Stomach (tissue), 8 donors: ENCODE measurements at regions not wholly inside any gene's neighbourhood (a gene's known extent, or its start where the extent isn't known, plus 50 kb on each side); places are given as distances from the start of the nearest gene placed in this dataset.

ENCODE experiments used
- DNase-seq, 2 donors: peaks; one replicate each; pipeline versions ENCODE4 v3.0.0 to v3.0.0-alpha.2; 2013 to 2019
- H3K27ac ChIP-seq, 5 donors: fragments of 200-600 bp in 4 of 5; sonication (generic) in 4 of 5; one replicate each; pipeline ENCODE4 v1.5.1; 2013 to 2019; ENCODE audit warnings: mild to moderate bottlenecking in 1 of 5, moderate library complexity in 1 of 5
- H3K27me3 ChIP-seq, 3 donors: fragments of 200-600 bp; sonication (generic); one replicate each; pipeline ENCODE4 v1.5.1; 2017 to 2019; ENCODE audit warnings: mixed run types in 1 of 3
- H3K36me3 ChIP-seq, 4 donors: fragments of 200-600 bp; sonication (generic); 1 replicate in 3 of 4; 2 replicates in 1 of 4; pipeline ENCODE4 v1.5.1; 2016 to 2019
- H3K4me1 ChIP-seq, 4 donors: fragments of 200-600 bp; sonication (generic); one replicate each; pipeline ENCODE4 v1.5.1; 2016 to 2019
- H3K4me3 ChIP-seq, 4 donors: fragments of 200-600 bp; sonication (generic) in 3 of 4; one replicate each; pipeline ENCODE4 v1.5.1; 2016 to 2019; ENCODE audit warnings: mild to moderate bottlenecking in 1 of 4
- H3K9me3 ChIP-seq, 4 donors: fragments of 200-600 bp; sonication (generic); one replicate each; pipeline ENCODE4 v1.5.1; 2016 to 2019
- CTCF ChIP-seq, 7 experiments: fragments of 450-650 bp in 4 of 7; fragments of 200-600 bp in 3 of 7; sonication (generic) in 3 of 7; IDR thresholded peaks; one replicate each; pipeline ENCODE4 v1.5.1; 2016 to 2019; ENCODE audit warnings: antibody characterized with exemption in 7 of 7, control low read depth in 2 of 7, mild to moderate bottlenecking in 1 of 7
- EP300 ChIP-seq: sonication (generic); formaldehyde crosslinking; IDR thresholded peaks from one replicate; pipeline ENCODE4 v1.6.1; 2017; ENCODE audit warnings: antibody characterized with exemption
- POLR2A ChIP-seq, 4 donors: fragments of 450-650 bp; IDR thresholded peaks; one replicate each; pipeline ENCODE4 v1.6.1; 2016; ENCODE audit warnings: antibody characterized with exemption in 4 of 4, control low read depth in 2 of 4, mild to moderate bottlenecking in 1 of 4, moderate library complexity in 1 of 4
- POLR2AphosphoS5 ChIP-seq, 3 donors: sonication (generic); formaldehyde crosslinking; IDR thresholded peaks; one replicate each; pipeline ENCODE4 v1.6.1; 2016; ENCODE audit warnings: antibody characterized with exemption in 3 of 3
- WGBS, 5 donors: extraction: QIAGEN DNeasy Blood & Tissue Kit in 3 of 5; methylation state at CpG; one replicate each; pipeline versions ENCODE4 v1.1.5 to v1.1.7; 2013 to 2018; 5-methylcytosine and 5-hydroxymethylcytosine counted together
- intact Hi-C: fragments of 100-400 bp; cut with DNase I; formaldehyde crosslinking; loops from one replicate; pipeline ENCODE4 v1.15.1; 2023; ENCODE audit warnings: low total_unique reads
- donor health status: healthy with polysubstance abuse.
- donor health status: Bipolar disorder and iron deficiency.
- donor health status: healthy.

DNA sequence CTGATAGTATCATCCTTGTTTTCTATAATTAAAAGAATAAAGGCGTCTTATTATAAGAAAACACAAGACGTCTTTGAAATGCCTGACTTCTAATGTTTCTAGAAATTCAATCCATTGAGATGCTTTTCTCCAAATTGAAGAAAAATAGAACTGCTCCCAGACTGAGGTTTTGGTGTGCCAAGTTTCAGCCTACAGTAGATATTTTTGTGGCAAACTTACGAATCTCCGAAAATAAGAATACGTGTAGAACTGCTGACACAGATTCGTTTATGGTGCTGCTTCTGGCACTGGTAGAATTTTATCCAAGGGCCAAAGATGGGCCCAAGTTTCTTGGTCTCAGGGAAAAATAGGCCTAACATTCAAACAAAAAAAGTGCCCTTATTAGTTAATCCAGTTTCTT lies 554.5 kb upstream of the NR5A2 start:
- WGBS, 5 donors = 85 to 92% (median 90%) methylated on average over 6 of the region's 6 CpGs
- Histone ChIP-seq H3K27ac (no peak overlapping the region), H3K4me1 (no peaks in the 10 kb centered on the region), H3K27me3 (no peaks in the 10 kb centered on the region), H3K4me3 (no peak overlapping the region), H3K9me3 (no peaks in the 10 kb centered on the region), H3K36me3 (no peaks in the 10 kb centered on the region)
- no peak for DNase-seq
- intact Hi-C loops = no loop called here
- no peak for TF ChIP-seq POLR2AphosphoS5 (IDR thresholded peaks at IDR 0.05)
- TF ChIP-seq EP300 = no peak
- TF ChIP-seq CTCF (IDR thresholded peaks at IDR 0.05) = no peak
- TF ChIP-seq POLR2A (IDR thresholded peaks at IDR 0.05) = no peak

DNA sequence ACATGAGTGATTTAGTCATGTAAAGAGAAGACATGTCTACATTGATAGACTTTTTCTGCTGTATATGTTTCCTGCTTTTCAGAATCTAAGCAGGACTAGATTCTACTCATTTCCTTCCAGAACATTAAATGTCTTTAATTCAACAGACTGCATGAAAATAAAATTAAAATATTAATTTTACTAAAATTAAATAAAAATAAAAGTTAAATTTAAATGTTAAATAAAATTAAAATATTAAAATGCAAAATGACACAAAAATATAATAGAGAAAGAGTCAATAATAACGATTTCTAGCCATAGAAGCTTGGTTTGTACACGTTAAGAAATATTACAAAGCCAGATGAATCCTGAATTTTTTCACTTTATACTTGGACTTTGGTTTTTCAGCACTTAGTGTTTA lies 552.8 kb upstream of the NR5A2 start:
- TF ChIP-seq POLR2AphosphoS5 (IDR thresholded peaks at IDR 0.05) (no peak), EP300 (no peak), CTCF (IDR thresholded peaks at IDR 0.05) (no peak), POLR2A (IDR thresholded peaks at IDR 0.05) (no peak)

GRCh38 chr1:199482426-199482825 lies 545.1 kb upstream of the NR5A2 start:
- no peak for TF ChIP-seq EP300
- no peak for TF ChIP-seq POLR2AphosphoS5 (IDR thresholded peaks at IDR 0.05)
- TF ChIP-seq CTCF (IDR thresholded peaks at IDR 0.05) = no peak
- no peak for TF ChIP-seq POLR2A (IDR thresholded peaks at IDR 0.05)
- H3K4me1 ChIP-seq = no peaks in the 10 kb centered on the region
- H3K36me3 ChIP-seq = no peaks in the 10 kb centered on the region
- peaks cover 0 to 4% (median 0%) of the 10 kb centered on the region in 4 donors for H3K9me3 ChIP-seq
- intact Hi-C loops = no loop called here
- no peak overlapping the region for H3K27ac ChIP-seq
- H3K27me3 ChIP-seq = no peaks in the 10 kb centered on the region
- 73 to 83% (median 82%) methylated on average over 4 of the region's 4 CpGs for WGBS, 5 donors
- H3K4me3 ChIP-seq = no peak overlapping the region
- DNase-seq = no peak

More for the DNA sequence above, 552.8 kb upstream of the NR5A2 start:
- H3K4me3 ChIP-seq = no peak overlapping the region
- H3K9me3 ChIP-seq = no peaks in the 10 kb centered on the region
- no peaks in the 10 kb centered on the region for H3K4me1 ChIP-seq
- DNase-seq = no peak
- no peaks in the 10 kb centered on the region for H3K36me3 ChIP-seq
- intact Hi-C loops = no loop called here
- no peak overlapping the region for H3K27ac ChIP-seq
- 43 to 76% (median 71%) methylated on average over 2 of the region's 2 CpGs for WGBS, 5 donors
- no peaks in the 10 kb centered on the region for H3K27me3 ChIP-seq

DNA sequence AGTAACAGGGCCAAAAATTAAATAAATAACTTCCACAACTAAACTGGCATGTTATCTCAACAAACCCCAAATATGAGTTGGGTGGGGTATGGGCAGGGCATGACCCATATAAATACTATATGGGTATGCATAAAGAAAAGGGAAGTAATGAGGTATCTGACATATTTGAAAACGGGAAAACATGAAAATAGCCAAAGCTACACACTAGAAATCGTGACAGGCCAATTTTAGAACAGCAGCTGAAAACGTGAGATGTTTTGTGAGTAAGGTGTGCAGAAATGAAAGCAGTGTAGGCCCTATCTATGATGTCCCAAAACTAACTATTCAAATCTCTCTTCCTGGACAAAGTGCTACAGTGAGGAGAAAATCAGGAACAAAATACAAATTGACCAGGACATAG lies 537.9 kb upstream of the NR5A2 start:
- intact Hi-C loops = no loop called here
- no peak for TF ChIP-seq POLR2AphosphoS5 (IDR thresholded peaks at IDR 0.05)
- no peak for TF ChIP-seq CTCF (IDR thresholded peaks at IDR 0.05)
- TF ChIP-seq EP300 = no peak
- TF ChIP-seq POLR2A (IDR thresholded peaks at IDR 0.05) = no peak
- Histone ChIP-seq H3K36me3 (no peaks in the 10 kb centered on the region), H3K9me3 (peaks cover 0 to 19% (median 5%) of the 10 kb centered on the region in 4 donors), H3K4me3 (no peak overlapping the region), H3K27ac (no peak overlapping the region), H3K4me1 (no peaks in the 10 kb centered on the region), H3K27me3 (no peaks in the 10 kb centered on the region)
- DNase-seq = no peak
- WGBS, 5 donors = 62 to 76% (median 71%) methylated on average over 3 of the region's 3 CpGs
